GM18868 (cell line): ENCODE measurements at regions not wholly inside any gene's neighbourhood (a gene's known extent, or its start where the extent isn't known, plus 50 kb on each side); places are given as distances from the start of the nearest gene placed in this dataset.
"Not testable (repeated sequence)": the region's sequence is repeated elsewhere in the genome, so short reads cannot be mapped to it uniquely, and the experiment has no call there.

Source experiments
- ATAC-seq: cut with Tn5 transposase; IDR thresholded peaks from one replicate; pipeline ENCODE4 v1.9.1; 2021; ENCODE audit warnings: mild to moderate bottlenecking, moderate library complexity; ENCODE audit not compliant: unreplicated experiment

GRCh38 chr6:79810185-79810705 lies 137.1 kb downstream of the ELOVL4 start:
- no peak for ATAC-seq

GRCh38 chr6:79808921-79809320 lies 138.4 kb downstream of the ELOVL4 start:
- no peak for ATAC-seq

GRCh38 chr6:79806661-79807060 lies 140.7 kb downstream of the ELOVL4 start:
- not testable (repeated sequence) for ATAC-seq

GRCh38 chr6:79804732-79805131 lies 142.6 kb downstream of the ELOVL4 start:
- no peak for ATAC-seq

GRCh38 chr6:79803917-79804316 lies 143.4 kb downstream of the ELOVL4 start:
- no peak for ATAC-seq

- ATAC-seq = no peak
Observed at GRCh38 chr6:79802657-79803300, 144.6 kb downstream of the ELOVL4 start.

DNA sequence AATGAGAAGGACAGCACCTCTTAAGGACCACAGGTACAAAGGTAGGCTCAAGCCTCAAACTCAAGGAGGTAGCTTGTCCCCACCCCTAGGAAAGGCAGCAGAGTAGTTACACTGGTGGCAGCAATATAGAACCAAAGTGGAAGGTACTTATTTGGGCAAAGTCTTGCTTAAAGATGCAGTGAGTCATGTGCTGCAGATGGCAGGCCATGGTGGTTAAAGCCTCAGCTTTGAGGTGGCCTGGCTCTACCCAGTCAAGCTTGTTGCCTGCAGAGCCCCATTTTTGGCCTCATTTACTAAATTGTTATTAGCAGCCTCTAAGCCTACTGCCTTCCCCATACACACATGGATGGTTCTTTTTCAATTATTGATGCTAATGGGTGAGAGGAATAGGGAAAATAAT lies 146.0 kb downstream of the ELOVL4 start:
- ATAC-seq = no peak

DNA sequence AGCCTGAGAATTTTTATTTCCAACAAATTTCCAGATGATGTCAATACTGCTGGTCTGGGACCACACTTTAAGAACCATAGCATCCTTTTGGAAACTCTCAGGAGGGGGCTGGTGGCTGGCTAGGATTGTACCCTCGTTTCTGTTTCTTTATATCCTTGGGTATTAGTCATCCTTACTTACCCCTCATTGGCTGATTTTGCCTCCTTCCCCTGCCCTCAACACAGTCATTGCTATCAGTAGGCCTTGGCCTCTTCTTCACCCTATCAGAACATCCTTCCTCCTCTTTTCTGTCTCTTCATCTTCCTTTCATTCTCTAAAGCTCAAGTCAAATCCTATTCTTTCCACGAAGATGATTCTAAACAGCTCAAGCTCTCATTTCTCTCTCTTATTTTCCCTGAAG lies 148.5 kb downstream of the ELOVL4 start:
- ATAC-seq = no peak

- ATAC-seq = no peak
Observed at GRCh38 chr6:79797912-79798311, 149.4 kb downstream of the ELOVL4 start.

DNA sequence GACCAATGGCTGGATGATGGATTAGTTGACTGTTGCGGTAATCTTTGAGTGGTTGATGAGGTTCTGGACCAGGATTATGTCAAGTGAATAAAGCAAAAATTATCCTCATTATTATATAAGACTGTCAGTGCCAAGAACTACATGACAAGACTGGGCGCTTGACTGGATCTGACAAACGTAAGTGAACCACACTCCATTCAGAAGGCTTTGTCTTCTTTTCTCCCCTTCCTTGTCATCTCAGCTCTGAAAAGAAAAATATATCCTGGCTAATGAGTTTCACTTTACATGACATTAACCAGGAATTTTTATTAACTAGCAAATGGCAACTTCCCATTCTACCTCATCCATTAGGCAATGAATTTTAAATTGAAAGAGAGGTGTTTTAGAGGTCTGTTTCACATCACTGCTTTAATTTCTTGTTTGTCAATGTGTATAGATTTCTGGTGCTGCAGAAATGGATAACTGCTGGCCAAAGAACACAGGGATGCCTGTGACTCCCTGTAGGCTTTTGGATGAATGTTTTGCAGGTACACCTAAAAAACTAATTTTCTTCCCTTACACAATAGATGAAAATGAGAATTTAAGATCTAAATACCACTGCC lies 150.1 kb downstream of the ELOVL4 start:
- ATAC-seq = no peak

- ATAC-seq = no peak
Observed at GRCh38 chr6:79796197-79796596, 151.2 kb downstream of the ELOVL4 start.

- ATAC-seq = no peak
Observed at GRCh38 chr6:79789896-79790295, 157.5 kb downstream of the ELOVL4 start.

- no peak for ATAC-seq
Observed at GRCh38 chr6:79788756-79789155, 157.6 kb downstream of the SH3BGRL2 start.

DNA sequence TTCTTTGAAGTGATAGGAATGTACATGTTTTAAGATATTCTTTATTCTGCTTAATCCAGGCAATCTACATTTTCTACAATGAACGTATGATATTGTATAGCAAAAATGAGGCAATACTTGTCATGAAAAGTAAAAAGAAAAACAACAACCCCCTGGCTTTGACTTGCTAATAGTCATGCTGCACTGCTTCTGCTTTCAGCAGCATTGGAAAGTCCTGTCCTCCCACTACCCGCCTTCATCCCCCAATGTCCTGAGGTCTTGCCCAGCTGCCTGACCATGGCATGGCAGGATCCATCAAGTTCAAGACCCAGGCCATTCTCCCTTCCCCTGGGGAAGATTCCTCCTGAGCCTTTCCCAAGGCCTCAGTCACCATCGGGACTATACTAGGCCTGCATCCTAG lies 156.5 kb downstream of the SH3BGRL2 start:
- ATAC-seq = no peak

DNA sequence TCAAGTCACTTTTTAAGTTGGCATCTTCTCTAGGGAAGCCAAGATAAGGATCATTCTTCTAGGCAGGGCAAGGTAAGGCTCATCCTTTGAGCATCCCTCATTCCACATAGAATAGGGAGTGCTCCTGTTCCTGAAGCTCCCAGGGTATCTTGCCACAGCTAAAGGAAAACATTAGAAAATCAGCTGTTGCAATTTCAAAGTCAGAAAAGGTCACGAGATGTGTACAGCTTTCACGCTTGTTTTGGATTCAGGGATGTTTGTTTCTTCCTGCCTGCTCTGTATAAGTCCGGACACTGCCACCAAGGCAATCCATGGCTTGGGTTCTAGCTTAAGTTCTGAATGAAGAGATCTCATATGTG lies 153.2 kb downstream of the SH3BGRL2 start:
- no peak for ATAC-seq

DNA sequence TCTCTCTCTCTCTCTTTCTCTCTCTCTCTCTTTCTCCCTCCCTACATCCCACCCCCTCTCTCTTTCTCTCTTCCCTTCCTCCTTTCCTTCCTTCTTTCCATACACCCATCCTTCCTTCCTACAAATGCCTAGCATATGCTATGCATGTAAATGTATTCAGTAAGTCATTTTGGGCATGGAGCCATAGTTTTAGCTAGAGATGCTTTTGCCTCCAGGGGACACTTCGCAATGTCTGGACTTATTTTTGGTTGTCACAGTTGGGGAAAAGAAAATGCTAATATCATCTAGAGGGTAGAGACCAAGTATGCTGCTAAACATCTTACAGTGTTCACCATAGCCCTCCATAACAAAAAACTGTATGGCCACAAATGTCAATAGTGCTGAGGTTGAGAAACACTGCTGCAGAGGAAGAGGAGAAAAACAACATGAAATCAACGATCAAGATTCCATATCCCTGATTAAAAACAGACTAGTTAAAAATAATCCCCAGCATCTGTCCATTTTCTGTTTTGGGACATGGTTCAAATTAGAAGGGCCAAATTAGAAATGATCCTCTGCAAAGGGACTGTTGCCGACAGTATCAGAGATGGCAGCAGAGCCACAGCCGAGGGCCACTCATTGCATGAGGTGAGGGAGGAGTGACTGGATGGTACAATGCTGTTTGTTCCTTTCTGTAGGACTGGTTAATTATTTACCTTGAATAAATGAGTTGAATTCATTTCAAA lies 152.7 kb downstream of the SH3BGRL2 start:
- ATAC-seq = no peak

- ATAC-seq = no peak
Observed at GRCh38 chr6:79782792-79783580, 151.9 kb downstream of the SH3BGRL2 start.

GRCh38 chr6:79781916-79782315 lies 150.8 kb downstream of the SH3BGRL2 start:
- ATAC-seq = no peak

DNA sequence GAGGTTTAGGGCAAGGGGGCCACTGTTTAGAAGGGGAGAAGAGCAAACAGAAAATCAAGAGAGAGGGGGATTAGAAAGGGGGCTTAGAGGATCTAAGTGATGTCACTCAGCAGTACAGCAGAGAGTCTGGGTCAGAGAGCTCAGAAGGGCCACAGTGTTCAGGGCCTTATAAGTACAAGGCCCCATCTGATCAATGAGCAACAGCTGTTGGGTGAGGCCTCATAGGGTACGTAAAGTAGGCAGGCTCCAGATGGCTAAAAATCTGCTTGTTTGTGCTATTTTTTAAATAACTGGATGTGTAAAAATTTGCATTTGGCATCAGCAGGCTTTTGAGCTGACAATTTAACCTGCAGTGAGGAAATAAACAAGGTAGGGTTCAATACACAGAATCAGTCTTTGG lies 149.8 kb downstream of the SH3BGRL2 start:
- no peak for ATAC-seq

DNA sequence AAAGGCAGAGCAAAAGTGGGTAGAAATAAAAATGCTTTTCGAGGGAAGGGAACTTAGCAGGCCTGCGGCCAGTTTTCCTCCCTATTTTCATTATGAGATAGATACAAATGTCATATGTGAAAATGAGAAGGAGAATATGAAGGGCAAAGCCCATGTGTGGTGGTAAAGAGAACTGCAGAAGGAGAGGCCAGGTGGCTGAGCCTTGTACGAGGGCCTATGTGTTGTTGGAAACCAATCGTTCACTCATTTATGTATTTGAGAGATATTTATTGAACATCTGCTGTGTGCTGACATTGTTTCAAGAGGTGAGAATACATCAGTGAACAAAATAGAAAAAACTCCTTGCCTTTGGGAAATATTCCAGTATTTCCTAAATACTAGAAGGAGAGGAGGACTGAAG lies 147.7 kb downstream of the SH3BGRL2 start:
- ATAC-seq = peak; percentile 29
